ENCODE measurements at regions not wholly inside any gene's neighbourhood (a gene's known extent, or its start where the extent isn't known, plus 50 kb on each side); places are given as distances from the start of the nearest gene placed in this dataset.

DNA sequence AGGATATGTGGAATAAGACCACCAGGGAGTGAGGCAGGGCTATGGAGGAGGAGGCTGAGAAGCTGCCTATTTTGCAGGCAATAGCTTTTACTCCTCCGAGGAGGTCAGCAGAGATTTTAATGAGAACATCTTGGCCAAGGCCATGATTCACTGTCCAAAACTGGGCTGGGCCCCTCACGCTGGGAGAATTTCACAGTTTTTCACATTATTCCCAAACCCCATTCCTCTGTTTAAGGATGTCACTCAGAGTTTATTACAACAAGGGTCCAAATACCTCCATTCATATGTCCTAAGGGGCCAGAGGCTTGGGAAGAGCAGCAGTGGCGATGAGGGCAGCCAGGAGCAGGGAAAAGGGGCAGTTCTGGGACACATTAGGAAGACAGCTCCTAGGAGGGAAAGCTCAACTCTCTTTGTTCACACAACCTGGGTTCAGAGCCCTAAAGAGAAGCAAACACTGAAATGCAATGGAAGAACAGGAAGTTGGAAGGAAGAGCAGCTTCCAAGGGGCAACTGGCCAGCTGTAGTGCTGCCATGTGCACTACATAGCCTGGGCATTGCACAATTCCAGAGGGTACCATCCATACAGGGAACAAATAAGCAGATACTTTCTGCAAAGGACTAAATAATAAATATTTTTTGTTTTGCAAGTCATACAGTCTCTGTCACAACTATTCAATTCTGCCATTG, 283.2 kb downstream of the NUAK1 start:
- CTCF ChIA-PET = no interaction called here
- H3K36me3 ChIP-seq (ENCODE audit: control insufficient read depth in 4 of 4, insufficient read depth in 4 of 4, low read length in 3 of 4) = no peaks in the 10 kb centered on the region
- no peak overlapping the region for H3K4me3 ChIP-seq (ENCODE audit: control insufficient read depth in 1 of 7, extremely low read depth in 1 of 7, insufficient read depth in 4 of 7, low read depth in 2 of 7, low read length in 6 of 7)
- peaks cover 0 to 3% (median 0%) of the 10 kb centered on the region in 5 experiments for H3K27me3 ChIP-seq (replicated peaks in 2 of 5; ENCODE audit: control insufficient read depth in 4 of 5, insufficient read depth in 5 of 5, low read length in 4 of 5)
- POLR2A ChIA-PET = no interaction called here
- DNase-seq = no peak
- H3K4me1 ChIP-seq (ENCODE audit: control extremely low read depth in 1 of 4, control insufficient read depth in 4 of 4, insufficient read depth in 4 of 4, low read length in 3 of 4) = no peaks in the 10 kb centered on the region
- 83% methylated on average over 2 of the region's 3 CpGs for WGBS (ENCODE audit: insufficient coverage)
- peaks cover 0 to under 1% (median 0%) of the 10 kb centered on the region in 5 experiments for H3K9me3 ChIP-seq (ENCODE audit: control extremely low read depth in 1 of 5, control insufficient read depth in 4 of 5, insufficient read depth in 2 of 5, low read depth in 1 of 5, low read length in 4 of 5)
- no peak overlapping the region for H3K27ac ChIP-seq (ENCODE audit: insufficient read depth in 1 of 2, low read depth in 1 of 2, low read length in 2 of 2, poor library complexity in 1 of 2, severe bottlenecking in 2 of 2)

DNA sequence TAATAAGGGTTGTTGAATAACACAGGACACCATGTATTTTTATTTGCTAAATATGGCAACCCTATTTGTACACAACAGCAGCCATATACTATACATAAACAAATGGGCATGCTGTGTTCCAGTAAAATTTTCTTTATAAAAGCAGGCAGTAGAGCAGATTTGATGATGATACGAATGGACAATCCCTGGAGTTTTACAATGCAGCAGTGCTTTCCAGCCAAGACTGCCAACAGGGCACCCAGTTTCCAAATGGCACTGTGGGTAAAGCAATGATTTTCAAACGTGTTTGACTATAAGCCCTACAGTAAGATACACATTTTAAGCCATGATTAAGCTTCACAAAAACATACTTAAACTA, 282.7 kb downstream of the NUAK1 start:
- no peaks in the 10 kb centered on the region for H3K36me3 ChIP-seq (ENCODE audit: control insufficient read depth in 4 of 4, insufficient read depth in 4 of 4, low read length in 3 of 4)
- no peak overlapping the region for H3K27ac ChIP-seq (ENCODE audit: insufficient read depth in 1 of 2, low read depth in 1 of 2, low read length in 2 of 2, poor library complexity in 1 of 2, severe bottlenecking in 2 of 2)
- DNase-seq = no peak
- WGBS (ENCODE audit: insufficient coverage) = 100% methylated on average over 1 of the region's 2 CpGs
- ChIA-PET CTCF (no interaction called here), POLR2A (no interaction called here)
- H3K4me3 ChIP-seq (ENCODE audit: control insufficient read depth in 1 of 7, extremely low read depth in 1 of 7, insufficient read depth in 4 of 7, low read depth in 2 of 7, low read length in 6 of 7) = no peak overlapping the region
- H3K4me1 ChIP-seq (ENCODE audit: control extremely low read depth in 1 of 4, control insufficient read depth in 4 of 4, insufficient read depth in 4 of 4, low read length in 3 of 4) = no peaks in the 10 kb centered on the region
- peaks cover 0 to 1% (median 0%) of the 10 kb centered on the region in 5 experiments for H3K9me3 ChIP-seq (ENCODE audit: control extremely low read depth in 1 of 5, control insufficient read depth in 4 of 5, insufficient read depth in 2 of 5, low read depth in 1 of 5, low read length in 4 of 5)
- peaks cover 0 to 3% (median 0%) of the 10 kb centered on the region in 5 experiments for H3K27me3 ChIP-seq (replicated peaks in 2 of 5; ENCODE audit: control insufficient read depth in 4 of 5, insufficient read depth in 5 of 5, low read length in 4 of 5)

DNA sequence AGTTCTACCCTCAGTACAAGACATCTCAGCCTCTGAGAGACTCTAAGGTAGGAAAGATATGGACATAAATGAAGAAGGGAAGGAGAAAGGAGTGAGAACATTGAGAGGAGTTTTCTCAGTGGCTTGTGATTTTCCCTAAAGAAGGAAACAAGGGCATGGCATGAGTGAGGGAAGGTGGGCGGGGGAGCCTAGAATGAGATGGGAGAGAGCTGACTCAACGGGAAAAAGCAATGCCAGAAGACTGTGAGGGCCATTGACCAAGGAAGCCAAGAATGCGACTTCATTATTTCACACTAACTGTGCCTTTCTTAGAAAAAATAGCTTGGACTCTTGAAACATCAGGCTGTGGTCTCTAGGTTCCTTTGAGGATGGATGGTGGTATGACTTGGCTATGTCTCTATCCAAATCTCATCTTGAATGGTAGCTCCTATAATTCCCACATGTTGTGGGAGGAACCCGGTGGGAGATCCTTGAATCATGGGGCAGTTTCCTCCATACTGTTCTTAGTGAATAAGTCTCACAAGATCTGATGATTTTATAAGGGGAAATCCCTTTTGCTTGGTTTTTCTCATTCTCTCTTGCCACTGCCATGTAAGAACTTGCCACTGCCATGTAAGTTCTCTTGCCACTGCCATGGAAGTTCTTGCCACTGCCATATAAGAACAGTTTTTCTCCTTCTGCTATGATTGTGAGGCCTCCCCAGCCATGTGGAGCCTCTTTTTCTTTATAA, 279.6 kb downstream of the NUAK1 start:
- DNase-seq = no peak

DNA sequence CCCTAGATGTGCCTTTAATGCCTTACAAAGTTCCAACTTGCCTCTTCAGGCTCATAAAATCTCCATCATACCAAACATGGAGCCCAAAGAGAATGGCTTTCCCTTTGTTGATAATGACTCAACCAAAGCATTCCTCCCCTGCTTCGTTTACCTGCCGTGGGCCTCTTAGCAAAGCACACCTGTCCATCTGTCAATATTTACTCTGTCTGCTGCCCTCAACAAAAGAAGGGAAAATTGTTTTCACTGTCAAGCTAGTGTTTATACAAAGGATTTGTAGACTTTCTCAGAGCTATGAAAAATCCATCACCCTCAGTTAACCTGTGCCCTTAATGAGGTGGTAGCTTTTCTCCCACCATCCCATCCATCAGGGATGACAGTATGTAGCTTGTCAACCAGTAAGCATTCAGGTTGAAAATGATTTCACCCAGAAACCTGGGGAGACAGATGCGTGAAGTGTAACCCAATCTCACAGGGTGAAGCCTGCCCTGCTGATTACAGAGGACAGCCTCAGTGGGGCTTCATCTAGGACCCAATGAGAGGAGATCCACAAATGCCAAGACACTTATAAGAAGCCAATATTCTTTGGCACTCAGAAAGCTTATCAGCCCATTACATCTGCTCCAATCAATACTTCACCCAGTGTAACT, 278.1 kb downstream of the NUAK1 start:
- Histone ChIP-seq H3K4me3 (ENCODE audit: control insufficient read depth in 1 of 7, extremely low read depth in 1 of 7, insufficient read depth in 4 of 7, low read depth in 2 of 7, low read length in 6 of 7) (no peak overlapping the region), H3K27me3 (replicated peaks in 2 of 5; ENCODE audit: control insufficient read depth in 4 of 5, insufficient read depth in 5 of 5, low read length in 4 of 5) (no peaks in the 10 kb centered on the region), H3K9me3 (ENCODE audit: control extremely low read depth in 1 of 5, control insufficient read depth in 4 of 5, insufficient read depth in 2 of 5, low read depth in 1 of 5, low read length in 4 of 5) (peaks cover 0 to 4% (median 0%) of the 10 kb centered on the region in 5 experiments), H3K27ac (ENCODE audit: insufficient read depth in 1 of 2, low read depth in 1 of 2, low read length in 2 of 2, poor library complexity in 1 of 2, severe bottlenecking in 2 of 2) (no peak overlapping the region), H3K36me3 (ENCODE audit: control insufficient read depth in 4 of 4, insufficient read depth in 4 of 4, low read length in 3 of 4) (no peaks in the 10 kb centered on the region), H3K4me1 (ENCODE audit: control extremely low read depth in 1 of 4, control insufficient read depth in 4 of 4, insufficient read depth in 4 of 4, low read length in 3 of 4) (no peaks in the 10 kb centered on the region)
- POLR2A ChIA-PET = no interaction called here
- 100% methylated on average over 3 of the region's 3 CpGs for WGBS (ENCODE audit: insufficient coverage)
- no peak for DNase-seq
- CTCF ChIA-PET = no interaction called here

More for the DNA sequence above, 279.6 kb downstream of the NUAK1 start:
- H3K36me3 ChIP-seq (ENCODE audit: control insufficient read depth in 4 of 4, insufficient read depth in 4 of 4, low read length in 3 of 4) = no peaks in the 10 kb centered on the region
- no peak overlapping the region for H3K27ac ChIP-seq (ENCODE audit: insufficient read depth in 1 of 2, low read depth in 1 of 2, low read length in 2 of 2, poor library complexity in 1 of 2, severe bottlenecking in 2 of 2)
- H3K4me1 ChIP-seq (ENCODE audit: control extremely low read depth in 1 of 4, control insufficient read depth in 4 of 4, insufficient read depth in 4 of 4, low read length in 3 of 4) = no peaks in the 10 kb centered on the region
- peaks cover 0 to 4% (median 0%) of the 10 kb centered on the region in 5 experiments for H3K9me3 ChIP-seq (ENCODE audit: control extremely low read depth in 1 of 5, control insufficient read depth in 4 of 5, insufficient read depth in 2 of 5, low read depth in 1 of 5, low read length in 4 of 5)
- ChIA-PET POLR2A (no interaction called here), CTCF (no interaction called here)
- no peak overlapping the region for H3K4me3 ChIP-seq (ENCODE audit: control insufficient read depth in 1 of 7, extremely low read depth in 1 of 7, insufficient read depth in 4 of 7, low read depth in 2 of 7, low read length in 6 of 7)
- peaks cover 0 to 3% (median 0%) of the 10 kb centered on the region in 5 experiments for H3K27me3 ChIP-seq (replicated peaks in 2 of 5; ENCODE audit: control insufficient read depth in 4 of 5, insufficient read depth in 5 of 5, low read length in 4 of 5)
- 100% methylated on average over 1 of the region's 4 CpGs for WGBS (ENCODE audit: insufficient coverage)

DNA sequence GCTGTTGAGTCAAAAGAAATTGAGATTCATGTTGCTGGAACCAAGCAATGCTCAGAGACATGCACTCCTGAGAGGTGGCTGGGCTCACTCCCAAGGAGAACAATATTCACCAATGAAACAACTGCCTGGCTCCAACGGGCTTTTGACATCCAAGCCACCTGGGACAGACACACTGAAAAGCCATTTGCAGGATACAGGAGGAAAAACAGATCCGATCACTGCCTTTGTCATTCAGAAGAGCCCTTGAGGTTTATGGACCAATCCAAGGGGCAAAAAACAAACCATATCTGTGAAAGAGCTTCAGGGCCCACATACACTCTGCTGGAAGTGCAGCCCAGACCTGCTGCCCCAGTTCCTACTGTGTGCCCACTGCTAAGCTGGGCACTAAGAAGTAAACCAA, 277.5 kb downstream of the NUAK1 start:
- DNase-seq = no peak
- WGBS (ENCODE audit: insufficient coverage) = 90% methylated on average over 2 of the region's 2 CpGs
- Histone ChIP-seq H3K36me3 (ENCODE audit: control insufficient read depth in 4 of 4, insufficient read depth in 4 of 4, low read length in 3 of 4) (no peaks in the 10 kb centered on the region), H3K27ac (ENCODE audit: insufficient read depth in 1 of 2, low read depth in 1 of 2, low read length in 2 of 2, poor library complexity in 1 of 2, severe bottlenecking in 2 of 2) (no peak overlapping the region), H3K9me3 (ENCODE audit: control extremely low read depth in 1 of 5, control insufficient read depth in 4 of 5, insufficient read depth in 2 of 5, low read depth in 1 of 5, low read length in 4 of 5) (peaks cover 0 to 4% (median 0%) of the 10 kb centered on the region in 5 experiments), H3K4me1 (ENCODE audit: control extremely low read depth in 1 of 4, control insufficient read depth in 4 of 4, insufficient read depth in 4 of 4, low read length in 3 of 4) (no peaks in the 10 kb centered on the region), H3K4me3 (ENCODE audit: control insufficient read depth in 1 of 7, extremely low read depth in 1 of 7, insufficient read depth in 4 of 7, low read depth in 2 of 7, low read length in 6 of 7) (no peak overlapping the region), H3K27me3 (replicated peaks in 2 of 5; ENCODE audit: control insufficient read depth in 4 of 5, insufficient read depth in 5 of 5, low read length in 4 of 5) (no peaks in the 10 kb centered on the region)
- ChIA-PET POLR2A (no interaction called here), CTCF (no interaction called here)

DNA sequence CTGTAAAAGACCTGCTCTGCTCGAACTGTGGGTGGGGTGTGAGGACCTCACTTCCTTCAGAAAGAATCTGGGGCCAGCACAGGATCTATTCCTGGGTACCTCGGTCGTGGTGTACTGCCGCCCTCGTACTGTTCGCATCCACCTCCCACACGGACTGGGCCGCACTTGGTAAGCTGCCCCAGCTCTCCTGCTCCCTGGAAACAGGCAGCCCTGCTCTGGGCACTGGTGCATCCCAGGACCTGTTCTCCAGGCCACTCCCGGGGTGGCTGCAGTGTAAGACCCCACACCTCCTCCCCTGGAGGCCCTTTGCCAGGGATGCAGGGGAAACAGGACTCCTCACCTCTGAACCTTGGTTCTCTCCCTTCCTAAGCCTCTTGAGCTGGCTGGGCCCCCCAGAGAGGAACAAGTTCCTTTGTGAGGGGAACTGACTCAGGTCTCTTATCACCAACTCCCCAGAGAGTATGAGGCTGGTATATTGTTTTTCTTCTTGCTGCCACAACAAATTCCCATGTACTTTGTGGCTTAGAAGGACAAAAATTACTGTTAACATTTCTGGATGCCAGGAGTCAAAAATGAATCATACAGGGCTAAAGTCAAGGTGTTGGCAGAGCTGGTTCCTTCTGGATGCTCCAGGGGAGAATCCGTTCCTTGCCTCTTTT, 276.5 kb downstream of the NUAK1 start:
- H3K27ac ChIP-seq (ENCODE audit: insufficient read depth in 1 of 2, low read depth in 1 of 2, low read length in 2 of 2, poor library complexity in 1 of 2, severe bottlenecking in 2 of 2) = no peak overlapping the region
- DNase-seq = no peak
- CTCF ChIA-PET = no interaction called here
- no peaks in the 10 kb centered on the region for H3K36me3 ChIP-seq (ENCODE audit: control insufficient read depth in 4 of 4, insufficient read depth in 4 of 4, low read length in 3 of 4)
- peaks cover 0 to 4% (median 0%) of the 10 kb centered on the region in 5 experiments for H3K9me3 ChIP-seq (ENCODE audit: control extremely low read depth in 1 of 5, control insufficient read depth in 4 of 5, insufficient read depth in 2 of 5, low read depth in 1 of 5, low read length in 4 of 5)
- no peak overlapping the region for H3K4me3 ChIP-seq (ENCODE audit: control insufficient read depth in 1 of 7, extremely low read depth in 1 of 7, insufficient read depth in 4 of 7, low read depth in 2 of 7, low read length in 6 of 7)
- H3K27me3 ChIP-seq (replicated peaks in 2 of 5; ENCODE audit: control insufficient read depth in 4 of 5, insufficient read depth in 5 of 5, low read length in 4 of 5) = no peaks in the 10 kb centered on the region
- POLR2A ChIA-PET = no interaction called here
- no peaks in the 10 kb centered on the region for H3K4me1 ChIP-seq (ENCODE audit: control extremely low read depth in 1 of 4, control insufficient read depth in 4 of 4, insufficient read depth in 4 of 4, low read length in 3 of 4)
- WGBS (ENCODE audit: insufficient coverage) = 100% methylated on average over 6 of the region's 10 CpGs

DNA sequence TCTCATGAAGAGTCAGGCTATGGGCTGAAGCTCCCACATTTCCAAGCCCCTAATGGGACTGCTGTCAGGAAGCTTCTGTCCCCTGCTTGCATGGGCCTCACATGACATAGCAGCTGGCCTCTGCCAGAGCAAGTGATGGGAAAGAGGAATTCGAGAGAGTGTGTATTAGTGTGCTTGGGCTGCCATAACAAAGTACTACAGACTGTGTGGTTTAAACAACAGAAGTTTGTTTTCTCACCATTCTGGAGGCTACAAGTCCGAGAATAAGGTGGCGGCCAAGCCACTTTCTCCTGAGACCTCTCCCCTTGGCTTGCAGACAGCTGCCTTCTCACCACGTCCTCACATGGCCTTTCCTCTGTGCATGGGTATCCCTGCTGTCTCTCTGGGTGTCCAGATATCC, 274.4 kb downstream of the NUAK1 start:
- Histone ChIP-seq H3K27me3 (replicated peaks in 2 of 5; ENCODE audit: control insufficient read depth in 4 of 5, insufficient read depth in 5 of 5, low read length in 4 of 5) (no peaks in the 10 kb centered on the region), H3K4me3 (ENCODE audit: control insufficient read depth in 1 of 7, extremely low read depth in 1 of 7, insufficient read depth in 4 of 7, low read depth in 2 of 7, low read length in 6 of 7) (no peak overlapping the region), H3K9me3 (ENCODE audit: control extremely low read depth in 1 of 5, control insufficient read depth in 4 of 5, insufficient read depth in 2 of 5, low read depth in 1 of 5, low read length in 4 of 5) (peaks cover 0 to 4% (median 0%) of the 10 kb centered on the region in 5 experiments), H3K36me3 (ENCODE audit: control insufficient read depth in 4 of 4, insufficient read depth in 4 of 4, low read length in 3 of 4) (no peaks in the 10 kb centered on the region), H3K27ac (ENCODE audit: insufficient read depth in 1 of 2, low read depth in 1 of 2, low read length in 2 of 2, poor library complexity in 1 of 2, severe bottlenecking in 2 of 2) (no peak overlapping the region), H3K4me1 (ENCODE audit: control extremely low read depth in 1 of 4, control insufficient read depth in 4 of 4, insufficient read depth in 4 of 4, low read length in 3 of 4) (no peaks in the 10 kb centered on the region)
- POLR2A ChIA-PET = no interaction called here
- WGBS (ENCODE audit: insufficient coverage) = 88% methylated on average over 3 of the region's 4 CpGs
- CTCF ChIA-PET = no interaction called here
- no peak for DNase-seq
